ENCODE measurements at regions not wholly inside any gene's neighbourhood (a gene's known extent, or its start where the extent isn't known, plus 50 kb on each side); places are given as distances from the start of the nearest gene placed in this dataset.

DNA sequence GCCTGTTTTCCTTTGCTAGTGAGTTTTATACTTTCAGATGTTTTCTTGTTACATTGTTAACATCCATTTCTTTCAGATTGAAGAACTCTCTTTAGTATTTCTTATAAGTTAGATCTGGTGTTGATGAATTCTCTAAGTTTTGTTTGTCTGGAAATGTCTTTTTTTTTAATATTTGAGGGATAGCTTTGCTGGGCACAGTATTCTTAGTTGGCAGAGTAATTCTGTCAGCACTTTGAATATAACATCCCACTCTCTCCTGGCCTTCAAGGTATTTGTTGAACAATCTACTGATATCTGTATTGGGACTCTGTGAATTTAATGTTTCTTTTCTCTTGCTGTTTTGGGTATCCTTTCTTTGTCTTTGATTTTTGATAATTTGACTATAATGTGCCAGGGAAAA is 79.4 kb upstream of the UST start:
- TF ChIP-seq, protein P1, sequence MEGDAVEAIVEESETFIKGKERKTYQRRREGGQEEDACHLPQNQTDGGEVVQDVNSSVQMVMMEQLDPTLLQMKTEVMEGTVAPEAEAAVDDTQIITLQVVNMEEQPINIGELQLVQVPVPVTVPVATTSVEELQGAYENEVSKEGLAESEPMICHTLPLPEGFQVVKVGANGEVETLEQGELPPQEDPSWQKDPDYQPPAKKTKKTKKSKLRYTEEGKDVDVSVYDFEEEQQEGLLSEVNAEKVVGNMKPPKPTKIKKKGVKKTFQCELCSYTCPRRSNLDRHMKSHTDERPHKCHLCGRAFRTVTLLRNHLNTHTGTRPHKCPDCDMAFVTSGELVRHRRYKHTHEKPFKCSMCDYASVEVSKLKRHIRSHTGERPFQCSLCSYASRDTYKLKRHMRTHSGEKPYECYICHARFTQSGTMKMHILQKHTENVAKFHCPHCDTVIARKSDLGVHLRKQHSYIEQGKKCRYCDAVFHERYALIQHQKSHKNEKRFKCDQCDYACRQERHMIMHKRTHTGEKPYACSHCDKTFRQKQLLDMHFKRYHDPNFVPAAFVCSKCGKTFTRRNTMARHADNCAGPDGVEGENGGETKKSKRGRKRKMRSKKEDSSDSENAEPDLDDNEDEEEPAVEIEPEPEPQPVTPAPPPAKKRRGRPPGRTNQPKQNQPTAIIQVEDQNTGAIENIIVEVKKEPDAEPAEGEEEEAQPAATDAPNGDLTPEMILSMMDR (IDR thresholded peaks at IDR 0.05), result no peak
- TF ChIP-seq POLR2A (IDR thresholded peaks at IDR 0.05), result no peak

Data from uterus (tissue), 2 donors.